GM19452 (cell line): ENCODE measurements at regions not wholly inside any gene's neighbourhood (a gene's known extent, or its start where the extent isn't known, plus 50 kb on each side); places are given as distances from the start of the nearest gene placed in this dataset.

ENCODE experiments used
- ATAC-seq: cut with Tn5 transposase; IDR thresholded peaks from one replicate; pipeline ENCODE4 v1.9.1; 2021; ENCODE audit not compliant: unreplicated experiment

DNA sequence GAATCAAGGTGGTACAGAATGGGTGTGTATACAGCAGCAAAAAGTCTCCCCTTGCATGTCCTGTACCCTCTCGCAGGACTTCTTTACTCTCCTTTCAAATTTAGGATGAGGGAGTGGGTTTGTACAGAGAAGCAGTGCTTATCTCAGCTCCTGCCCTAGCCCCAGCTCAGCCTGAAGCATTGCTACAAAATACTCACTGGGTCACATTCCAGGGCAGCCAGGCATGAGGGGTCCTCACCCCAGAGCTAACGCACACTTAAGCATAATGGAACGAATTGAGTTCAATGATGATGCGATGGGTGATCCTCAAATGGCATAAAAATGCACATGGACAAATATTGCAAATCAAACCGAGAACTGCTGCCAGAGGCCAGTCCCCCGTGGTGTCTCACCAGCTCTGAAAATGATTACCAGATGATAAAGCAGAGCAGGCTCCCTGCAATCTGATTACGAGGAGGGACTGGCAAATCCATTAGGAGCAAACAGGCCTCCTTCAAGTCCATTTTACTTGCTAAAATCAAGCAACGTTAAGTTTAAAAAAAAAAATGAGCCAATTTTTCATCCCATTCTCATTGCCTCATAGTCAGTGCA is 231.6 kb upstream of the TAS2R1 start:
- ATAC-seq, result no peak

DNA sequence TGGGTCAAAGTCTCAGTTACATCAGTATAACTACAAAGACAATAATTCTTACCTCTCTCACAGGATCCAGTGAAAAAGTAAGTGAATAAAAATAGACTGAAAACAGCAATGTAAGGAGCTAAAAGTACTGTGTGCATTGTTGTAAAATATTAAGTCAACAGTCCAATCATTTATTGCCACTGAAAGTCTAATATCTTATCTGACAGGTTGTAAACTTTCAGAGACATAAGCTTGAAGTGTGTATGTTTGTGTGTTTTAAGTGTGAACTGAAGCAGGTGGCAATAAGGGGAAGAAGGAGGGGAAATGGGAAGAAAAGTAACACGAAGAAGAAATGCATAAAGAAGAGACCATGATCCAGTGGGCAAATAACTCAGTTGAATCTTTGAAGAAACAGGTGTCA is 229.7 kb upstream of the TAS2R1 start:
- no peak for ATAC-seq

DNA sequence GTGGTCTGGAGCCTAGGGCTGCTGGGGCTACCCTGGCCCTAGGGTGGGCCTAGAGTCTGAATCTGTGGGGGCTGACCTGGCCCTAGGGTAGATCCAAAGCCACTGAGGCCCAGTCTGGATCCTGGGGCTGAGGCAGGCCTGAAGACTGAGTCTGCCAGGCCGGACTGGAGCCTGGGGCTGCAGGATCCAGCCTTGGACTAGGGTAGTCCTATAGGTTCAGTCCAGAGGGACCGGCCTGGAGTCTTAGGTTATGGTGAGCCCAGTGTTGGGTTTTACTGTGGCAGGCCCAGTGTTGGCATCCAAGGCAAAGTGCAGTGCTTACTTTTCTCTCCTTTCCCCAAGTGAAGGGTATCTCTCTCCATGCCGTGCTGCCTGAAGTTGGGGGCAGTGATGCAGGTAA is 227.9 kb upstream of the TAS2R1 start:
- ATAC-seq, result no peak

DNA sequence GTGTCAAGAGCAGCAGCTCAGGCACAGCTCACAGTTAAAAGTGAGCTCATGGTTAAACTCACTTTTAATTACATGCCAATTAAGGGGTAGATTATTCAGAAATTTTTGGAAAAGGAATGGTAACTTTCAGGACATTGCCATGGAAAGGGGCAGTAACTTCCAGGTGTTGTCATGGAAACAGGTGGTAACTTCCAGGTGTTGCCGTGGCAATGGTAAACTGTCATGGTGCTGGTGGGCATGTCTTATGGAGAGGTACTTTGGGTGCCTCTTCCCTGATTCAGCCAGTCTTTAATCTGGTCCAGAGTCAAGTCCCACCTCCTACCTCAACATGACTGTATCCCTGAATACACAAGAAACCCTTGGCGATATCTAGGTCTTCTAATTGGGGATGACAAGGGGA is 223.2 kb upstream of the TAS2R1 start:
- ATAC-seq, result no peak

DNA sequence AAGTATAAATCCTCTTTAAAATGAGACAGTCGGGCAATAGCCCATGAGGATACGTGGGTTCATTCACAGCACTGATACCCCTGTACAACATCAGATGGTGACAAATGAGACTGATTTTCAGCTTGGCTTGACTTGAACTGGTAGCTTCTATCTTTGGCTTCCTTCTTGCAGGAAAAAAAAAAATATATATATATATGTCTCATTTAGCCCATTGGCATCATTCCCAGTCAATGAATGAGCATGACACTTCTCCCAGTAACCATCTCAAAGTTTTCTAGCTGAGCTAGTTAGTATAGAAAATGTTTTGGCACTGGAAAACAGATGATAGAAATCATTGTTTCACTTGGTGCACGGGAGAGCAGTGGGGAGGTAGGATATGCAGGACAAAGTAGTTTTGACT is 222.5 kb upstream of the TAS2R1 start:
- no peak for ATAC-seq

DNA sequence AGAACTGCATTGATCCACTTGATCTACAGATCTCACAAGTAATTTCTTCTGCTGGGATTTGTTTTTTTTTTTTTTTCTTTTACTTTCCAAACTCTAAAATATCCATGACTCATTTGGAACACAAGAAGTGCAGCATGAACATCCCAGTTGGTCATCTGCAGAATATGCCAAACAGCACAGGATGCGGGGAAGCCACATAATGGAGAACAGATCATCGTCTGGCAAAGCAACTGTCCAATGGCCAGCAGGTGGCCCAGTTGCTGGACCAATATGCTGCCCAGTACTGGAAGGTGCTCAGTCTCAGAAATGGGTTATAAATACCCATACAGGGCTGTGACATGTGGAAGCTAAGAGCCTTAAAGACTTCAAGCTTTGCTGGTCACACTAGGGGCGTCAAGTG is 221.3 kb upstream of the TAS2R1 start:
- ATAC-seq, result no peak

DNA sequence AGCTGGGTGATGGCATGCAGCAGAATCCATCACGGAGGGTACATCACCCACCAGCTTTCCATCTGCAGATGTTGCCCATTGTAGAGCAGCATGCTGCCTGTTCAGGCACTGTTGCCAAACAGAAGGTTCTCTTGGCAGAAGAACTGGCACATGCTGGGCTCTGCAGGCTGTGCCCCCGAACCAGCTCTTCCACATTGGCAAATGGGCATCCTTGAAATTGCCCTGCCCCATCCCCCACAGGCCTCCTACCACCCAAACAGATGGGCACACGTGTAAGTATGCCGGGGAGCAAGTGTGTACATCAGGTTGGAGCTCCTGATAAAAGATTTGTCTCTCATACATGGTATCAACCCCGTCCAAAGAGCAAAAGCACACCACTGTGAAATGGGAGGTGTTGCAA is 220.3 kb upstream of the TAS2R1 start:
- ATAC-seq, result no peak

DNA sequence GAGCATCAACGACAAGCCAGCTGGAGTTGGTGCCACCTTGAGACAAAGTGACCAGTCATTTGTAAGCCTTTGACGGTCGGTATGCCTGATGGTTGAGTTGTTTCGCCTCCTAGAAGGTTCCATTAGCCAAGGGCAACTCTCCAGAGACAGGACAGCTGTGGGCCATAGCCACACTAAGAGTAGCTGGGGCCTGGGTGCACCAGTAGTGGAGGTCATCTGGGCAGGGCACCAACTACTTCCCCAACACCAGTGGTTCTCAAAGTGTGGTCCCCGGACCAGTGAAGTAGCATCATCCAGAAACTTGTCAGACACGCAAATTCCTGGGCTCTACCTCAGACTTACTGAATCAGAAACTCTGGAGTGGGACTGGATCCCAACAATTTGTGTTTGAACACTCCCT is 217.5 kb upstream of the TAS2R1 start:
- ATAC-seq, result no peak

DNA sequence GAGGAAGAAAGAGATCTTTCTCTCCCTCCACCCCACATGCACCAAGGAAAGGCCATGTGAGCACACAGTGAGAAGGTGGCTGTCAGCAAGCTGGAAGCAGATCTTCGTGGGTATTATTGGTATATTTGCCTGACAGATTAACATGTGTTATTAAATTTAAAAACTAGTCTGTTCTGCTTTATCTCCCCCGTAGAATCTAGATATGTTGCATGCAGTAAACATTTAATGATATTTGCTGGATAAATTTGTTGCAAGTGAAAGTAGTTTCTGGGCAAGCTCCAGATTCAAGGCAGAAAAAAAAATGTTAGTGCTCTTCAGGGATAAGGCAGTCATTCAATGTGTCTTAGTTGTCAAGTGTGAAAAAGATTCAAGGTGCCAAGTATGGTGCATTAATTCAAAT is 215.0 kb upstream of the TAS2R1 start:
- ATAC-seq, result no peak

DNA sequence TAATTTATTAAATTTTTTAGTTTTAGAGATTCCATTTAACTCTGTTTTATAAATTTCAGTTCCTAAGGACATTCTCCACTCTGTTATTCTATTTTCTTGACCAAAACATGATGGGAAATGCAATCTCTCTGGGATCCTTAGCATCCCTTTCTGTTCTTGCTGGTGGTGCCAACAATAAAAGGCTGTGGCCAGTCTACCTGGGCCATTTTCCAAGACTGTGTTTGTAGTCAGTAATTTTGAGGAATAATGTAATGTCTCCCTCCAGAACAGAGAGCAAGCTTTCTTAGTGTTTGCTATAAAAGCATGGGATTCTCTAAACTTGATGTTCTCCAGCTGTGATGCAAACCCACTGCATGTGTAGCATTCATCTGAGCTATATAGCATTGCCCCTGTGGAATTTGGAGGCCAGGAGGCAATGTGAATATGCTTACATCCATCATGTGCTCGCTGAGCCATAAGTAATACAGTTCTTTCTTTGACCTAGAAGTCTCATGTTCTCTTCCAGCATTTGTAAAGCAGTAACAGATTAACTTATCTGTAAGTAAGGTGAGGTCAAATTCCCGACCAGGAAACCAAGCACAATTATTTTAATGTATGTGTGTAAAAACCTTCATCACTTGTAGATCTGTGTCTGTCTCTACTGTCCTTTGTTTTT is 211.5 kb upstream of the TAS2R1 start:
- ATAC-seq, result no peak

DNA sequence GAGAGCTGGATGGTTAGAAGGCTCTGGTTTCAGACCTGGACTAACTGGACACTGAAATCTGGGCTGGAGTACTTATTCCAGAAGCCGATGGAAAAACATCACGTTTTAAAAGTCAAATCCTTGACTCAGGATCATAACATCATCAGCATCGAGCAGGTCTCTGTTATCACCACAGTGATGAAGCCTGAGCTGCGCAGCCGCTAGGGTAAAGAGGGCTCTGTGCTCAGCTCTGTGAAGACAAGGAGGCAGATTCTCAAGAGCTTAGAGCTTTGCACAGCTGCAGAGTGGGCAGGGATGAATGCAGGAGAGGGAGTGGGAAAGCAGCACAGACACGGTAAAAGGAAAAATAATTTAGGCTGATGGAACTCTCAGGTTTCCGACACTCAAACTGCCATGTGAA is 208.8 kb upstream of the TAS2R1 start:
- no peak for ATAC-seq

DNA sequence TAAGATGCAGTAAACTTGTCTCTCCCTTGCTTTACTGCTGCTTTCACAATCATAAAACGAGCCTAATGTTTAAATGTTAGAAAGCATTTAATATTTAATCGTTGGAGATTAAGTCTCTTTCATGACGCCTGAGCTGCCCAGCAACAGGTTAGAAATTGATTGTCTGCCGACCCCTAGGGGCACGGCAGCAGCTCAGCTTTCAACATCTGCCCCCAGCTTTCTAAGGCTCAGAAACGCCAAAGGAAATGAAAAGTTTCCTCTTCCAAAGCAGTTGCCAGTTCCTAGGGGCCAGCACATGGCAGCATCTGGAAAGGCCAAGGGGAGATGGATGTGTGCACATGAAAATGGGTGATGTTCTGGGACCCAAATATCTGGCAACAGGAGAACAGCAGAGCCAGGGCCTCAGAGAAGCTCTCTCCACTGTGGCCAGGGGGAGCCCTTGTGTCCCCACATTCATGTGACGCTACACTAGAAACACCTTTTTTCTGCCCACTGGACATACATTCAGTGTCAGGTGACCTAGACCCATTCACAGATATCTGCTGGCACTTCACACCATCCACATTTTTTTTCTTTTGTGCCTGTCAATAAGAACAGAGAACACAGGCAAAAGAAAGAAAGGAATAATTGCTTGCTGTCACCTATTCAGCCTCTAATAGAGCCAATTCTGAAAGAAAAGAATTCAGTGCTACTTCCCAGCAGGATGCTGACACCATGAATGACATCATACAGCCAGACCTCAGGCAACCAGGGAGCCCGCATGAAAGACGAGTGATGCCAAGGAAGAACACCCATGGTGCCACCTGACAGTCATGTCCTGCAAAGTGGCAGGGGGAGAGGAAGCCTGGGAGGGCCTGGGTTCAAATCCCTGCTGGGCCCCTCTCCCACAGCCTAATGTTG is 205.0 kb upstream of the TAS2R1 start:
- no peak for ATAC-seq

DNA sequence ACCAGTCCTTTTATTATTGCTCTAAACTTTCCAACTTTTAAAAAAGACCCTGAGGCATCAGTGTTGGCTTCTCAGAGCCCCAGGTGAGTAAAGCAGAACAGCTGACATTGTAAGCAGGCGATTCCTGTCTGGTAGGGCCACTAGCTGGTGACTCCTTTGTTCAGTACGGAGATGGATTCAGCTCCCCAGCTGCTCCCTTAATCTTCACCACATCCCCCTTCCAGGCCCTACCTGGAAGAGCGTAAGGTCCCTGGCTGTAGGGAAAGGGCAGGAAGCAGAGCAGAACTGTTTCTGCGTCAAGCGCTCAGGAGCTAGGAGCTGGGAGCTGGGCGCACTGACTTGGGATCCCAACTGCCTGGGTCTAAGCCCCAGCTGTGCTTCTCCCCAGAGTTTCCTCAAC is 203.7 kb upstream of the TAS2R1 start:
- ATAC-seq, result no peak

DNA sequence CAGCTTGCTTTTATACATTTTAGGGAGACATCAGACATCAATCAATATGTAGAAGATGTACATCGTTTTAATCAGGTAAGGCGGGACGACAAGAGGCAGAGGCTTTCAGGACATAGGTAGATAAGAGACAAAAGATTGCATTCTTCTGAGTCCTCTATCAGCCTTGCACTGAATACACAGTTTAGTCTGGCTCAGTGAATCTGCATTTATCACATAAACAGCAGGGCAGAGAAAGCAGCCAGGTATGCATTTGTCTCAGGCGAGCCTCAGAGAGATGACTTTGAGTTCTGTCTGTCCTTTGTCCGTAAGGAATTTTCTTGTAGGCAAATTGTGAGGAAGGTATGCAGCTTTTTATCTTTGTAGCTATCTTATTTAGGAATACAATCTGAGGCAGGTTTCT is 202.8 kb upstream of the TAS2R1 start:
- no peak for ATAC-seq

DNA sequence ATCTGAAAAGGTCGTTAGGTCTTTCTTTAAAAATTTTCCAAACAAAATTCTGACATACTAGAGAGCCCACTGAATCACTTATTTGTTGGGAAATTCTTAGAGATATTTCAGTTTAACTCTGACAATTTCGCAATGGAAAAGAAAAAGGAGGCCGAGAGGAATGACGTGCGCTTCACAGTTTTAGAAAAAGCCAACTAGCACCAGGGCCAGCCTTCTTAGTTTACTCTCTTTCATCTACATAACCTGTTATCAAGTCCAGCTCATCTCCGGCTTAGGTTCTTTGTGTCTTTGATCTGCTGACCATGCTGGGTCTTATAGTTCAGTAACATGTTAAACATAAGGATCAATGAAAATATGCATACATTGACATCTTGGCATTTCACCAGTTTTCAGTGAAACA is 201.7 kb upstream of the TAS2R1 start:
- no peak for ATAC-seq

DNA sequence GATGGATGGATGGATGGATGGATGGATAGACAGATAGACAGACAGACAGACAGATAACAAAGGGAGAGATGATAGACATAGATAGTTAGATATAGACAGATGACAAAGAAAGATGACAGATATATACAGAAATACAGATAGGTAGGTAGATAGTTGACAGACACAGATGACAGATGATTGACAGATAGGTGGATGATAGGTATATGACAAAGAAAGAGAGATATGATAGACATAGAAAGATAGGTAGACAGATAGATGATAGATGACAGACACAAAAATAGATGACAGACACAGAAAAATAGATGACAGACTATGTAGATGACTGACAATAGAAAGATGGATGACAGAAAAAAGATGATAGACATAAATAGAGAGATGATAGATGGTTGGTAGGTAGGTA is 200.0 kb upstream of the TAS2R1 start:
- ATAC-seq, result no peak

DNA sequence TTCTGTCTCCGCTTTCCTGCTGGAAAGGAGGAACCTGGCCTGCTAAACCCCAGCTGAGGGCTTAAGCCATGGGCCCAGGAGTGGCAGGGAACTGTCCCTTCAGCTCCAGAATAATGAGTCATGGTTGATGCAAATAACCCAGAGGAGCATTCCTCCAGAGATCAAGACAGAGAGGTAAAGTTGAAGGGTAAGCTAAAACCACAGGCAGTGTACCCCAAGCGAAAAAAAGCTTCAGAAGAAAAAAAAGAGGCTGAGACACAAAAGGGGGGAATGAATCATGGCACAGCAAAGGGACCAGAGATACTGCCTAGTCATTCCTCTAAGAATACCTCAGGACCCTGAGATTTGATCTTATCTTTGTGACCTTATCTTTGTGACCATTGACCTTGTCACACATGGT is 199.5 kb upstream of the TAS2R1 start:
- ATAC-seq, result no peak

DNA sequence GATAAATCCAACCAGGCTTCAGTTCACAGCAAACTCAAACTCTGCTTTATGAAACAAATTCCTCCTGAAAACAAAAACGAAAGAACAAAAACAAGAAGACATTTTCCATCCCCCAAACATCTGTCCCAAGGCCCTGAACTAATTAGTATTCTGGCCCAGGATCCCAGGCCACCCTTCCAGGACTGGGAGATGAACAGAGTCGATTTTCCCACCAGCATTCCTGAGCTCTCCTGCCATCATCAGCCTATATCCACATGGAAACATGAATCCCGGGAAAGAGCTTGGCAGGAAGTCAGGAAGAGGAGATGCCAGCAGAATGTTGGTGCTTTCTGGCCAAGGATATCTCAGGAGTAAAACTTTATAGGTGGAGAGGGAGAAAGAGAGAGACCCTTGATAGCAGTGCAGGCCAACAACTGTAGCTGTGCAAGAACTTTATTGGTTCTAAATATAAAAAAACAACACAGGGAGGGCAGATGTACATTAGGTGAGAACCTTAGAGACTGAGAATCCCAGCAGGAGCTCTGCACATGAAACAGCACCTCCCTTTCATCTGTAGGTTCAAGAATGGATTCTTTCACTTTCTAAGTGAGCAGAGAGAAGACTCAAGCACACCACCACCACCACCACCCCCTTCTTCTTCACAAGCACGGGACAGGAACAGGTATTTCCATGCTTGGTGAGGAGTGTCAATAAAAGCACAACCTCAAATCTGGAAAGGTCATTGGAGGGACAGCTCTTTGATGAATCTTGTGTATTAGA is 190.7 kb upstream of the TAS2R1 start:
- no peak for ATAC-seq

DNA sequence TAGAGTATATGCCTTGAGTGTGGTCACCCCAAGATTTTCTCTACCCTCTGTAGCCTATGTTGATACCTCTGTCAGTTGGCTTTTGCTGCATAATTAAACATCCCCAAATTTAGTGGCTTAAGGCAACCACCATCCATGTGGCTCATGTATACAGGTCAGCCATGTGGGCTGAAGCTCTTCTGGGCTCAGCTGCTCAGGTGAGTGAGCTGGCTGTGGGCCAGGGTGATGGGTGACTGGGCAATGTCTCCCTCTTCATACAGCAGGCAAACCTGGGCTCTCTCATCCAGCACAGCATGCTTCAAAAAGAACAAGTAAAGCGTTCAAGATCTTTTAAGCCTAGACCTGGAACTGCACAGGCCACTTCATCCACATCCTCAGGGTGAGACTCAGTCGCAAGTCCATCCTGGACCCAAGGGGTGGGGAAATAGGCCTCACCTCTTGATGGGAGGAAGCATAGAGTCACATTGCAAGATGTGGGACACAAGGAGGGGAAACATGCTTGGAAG is 188.2 kb upstream of the TAS2R1 start:
- ATAC-seq, result no peak

DNA sequence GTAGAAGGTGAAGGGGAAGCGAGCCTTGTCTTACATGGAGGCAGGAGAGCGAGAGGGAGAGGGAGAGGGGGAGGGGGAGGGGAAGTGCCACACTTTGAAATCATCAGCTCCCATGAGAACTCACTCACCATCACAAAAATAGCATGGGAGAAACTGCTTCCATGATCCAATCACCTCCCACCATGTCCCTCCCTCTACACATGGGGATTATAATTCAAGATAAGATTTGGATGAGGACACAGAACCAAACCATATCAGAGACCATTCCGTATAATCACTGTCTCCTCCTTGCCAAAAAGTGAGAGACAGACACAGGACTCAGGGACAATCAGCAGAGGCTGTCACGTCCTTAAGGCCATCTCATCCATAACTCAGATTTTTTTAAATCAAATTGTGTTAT is 187.7 kb upstream of the TAS2R1 start:
- no peak for ATAC-seq

DNA sequence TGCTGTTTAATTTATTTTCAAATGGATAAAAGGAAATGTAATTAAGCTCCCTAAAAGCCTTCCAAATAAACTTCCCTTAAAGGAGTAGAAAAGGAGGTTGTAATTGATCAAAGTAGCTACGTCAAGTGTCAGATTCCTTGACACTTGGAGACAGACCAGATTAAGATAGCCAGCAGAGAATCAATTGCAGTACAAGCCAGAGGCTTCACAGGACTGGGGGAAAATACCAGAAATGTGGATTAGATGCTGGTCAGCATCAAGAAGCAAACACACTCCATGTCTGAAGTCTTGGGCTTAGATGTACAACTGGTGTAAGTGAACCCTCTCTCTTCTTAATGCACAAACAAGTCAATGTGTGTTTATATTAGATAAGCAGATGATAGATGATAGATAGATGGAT is 184.9 kb upstream of the TAS2R1 start:
- no peak for ATAC-seq
